Fibroblast of lung (primary cell): ENCODE measurements at regions not wholly inside any gene's neighbourhood (a gene's known extent, or its start where the extent isn't known, plus 50 kb on each side); places are given as distances from the start of the nearest gene placed in this dataset.

Experiments used
- DNase-seq, 2 donors: peaks; one replicate each; pipeline versions ENCODE4 v3.0.0 to v3.0.0-alpha.2; 2010; ENCODE audit warnings: low read depth in 2 of 2
- H2AFZ ChIP-seq: 2 replicates; pipeline ENCODE4 v1.5.1; 2012; ENCODE audit warnings: low read length, control low read depth, inconsistent platforms
- H3K27ac ChIP-seq: 2 replicates; pipeline ENCODE4 v1.5.1; 2011; ENCODE audit warnings: low read length, control low read depth; ENCODE audit not compliant: insufficient read depth
- H3K27me3 ChIP-seq: 2 replicates; pipeline ENCODE4 v1.5.1; 2011; ENCODE audit warnings: mild to moderate bottlenecking, low read length; ENCODE audit not compliant: control insufficient read depth, insufficient read depth
- H3K36me3 ChIP-seq: 2 replicates; pipeline ENCODE4 v1.5.1; 2011; ENCODE audit warnings: low read length; ENCODE audit not compliant: control insufficient read depth, insufficient read depth
- H3K4me1 ChIP-seq: 2 replicates; pipeline ENCODE4 v1.5.1; 2011; ENCODE audit warnings: low read length; ENCODE audit not compliant: control insufficient read depth, insufficient read depth; ENCODE audit errors: extremely low read depth
- H3K4me2 ChIP-seq: 2 replicates; pipeline ENCODE4 v1.5.1; 2011; ENCODE audit warnings: low read length, control low read depth; ENCODE audit not compliant: insufficient read depth; ENCODE audit errors: extremely low read depth
- H3K4me3 ChIP-seq, 4 experiments: fragments of 200-600 bp in 1 of 4; sonication (generic) in 1 of 4; replicated peaks in 1 of 4; 2 replicates each; pipeline ENCODE4 v1.5.1; 2011 to 2016; ENCODE audit warnings: low read length in 4 of 4, low read depth in 3 of 4, mild to moderate bottlenecking in 3 of 4, control low read depth in 2 of 4, inconsistent platforms in 1 of 4, mixed read lengths in 1 of 4; ENCODE audit not compliant: insufficient read depth in 1 of 4; ENCODE audit errors: control extremely low read depth in 1 of 4
- H3K79me2 ChIP-seq: 2 replicates; pipeline ENCODE4 v1.5.1; 2012; ENCODE audit warnings: mild to moderate bottlenecking, low read length, inconsistent platforms; ENCODE audit not compliant: control insufficient read depth, insufficient read depth
- H3K9ac ChIP-seq: 2 replicates; pipeline ENCODE4 v1.5.1; 2011; ENCODE audit warnings: mild to moderate bottlenecking, low read length, control low read depth; ENCODE audit not compliant: insufficient read depth
- H3K9me3 ChIP-seq: 2 replicates; pipeline ENCODE4 v1.5.1; 2012; ENCODE audit warnings: low read depth, low read length; ENCODE audit not compliant: control insufficient read depth, insufficient read depth
- H4K20me1 ChIP-seq: 2 replicates; pipeline ENCODE4 v1.5.1; 2011; ENCODE audit warnings: low read length; ENCODE audit not compliant: control insufficient read depth, insufficient read depth; ENCODE audit errors: extremely low read depth
- CTCF ChIP-seq, 2 donors: IDR thresholded peaks in 1 of 2; conservative IDR thresholded peaks in 1 of 2; 1 replicate in 1 of 2; 2 replicates in 1 of 2; pipeline ENCODE4 v1.5.1; 2011 to 2012; ENCODE audit warnings: low read length in 2 of 2, control low read depth in 1 of 2, inconsistent platforms in 1 of 2, low read depth in 1 of 2, mild to moderate bottlenecking in 1 of 2
- EZH2 ChIP-seq: IDR thresholded peaks from 2 replicates; pipeline ENCODE4 v1.5.1; 2012; ENCODE audit warnings: low read length, control low read depth, mild to moderate bottlenecking; ENCODE audit errors: missing control alignments

GRCh38 chr4:25535278-25535677 lies 120.4 kb upstream of the SLC34A2 start:
- Histone ChIP-seq H3K9ac (no peak overlapping the region), H3K27me3 (no peaks in the 10 kb centered on the region), H3K9me3 (no peaks in the 10 kb centered on the region), H3K4me2 (no peak overlapping the region), H4K20me1 (no peaks in the 10 kb centered on the region), H3K27ac (no peak overlapping the region), H3K4me3 (no peak overlapping the region), H2AFZ (no peak overlapping the region), H3K4me1 (no peaks in the 10 kb centered on the region), H3K79me2 (no peaks in the 10 kb centered on the region), H3K36me3 (no peaks in the 10 kb centered on the region)
- DNase-seq = peak in 1 of 2 donors; percentile 18
- TF ChIP-seq CTCF (conservative IDR thresholded peaks at IDR 0.05 in 1 of 2, IDR thresholded peaks at IDR 0.05 in 1 of 2; ENCODE audit: low read depth in 1 of 2, low read length in 2 of 2) = no peak
- no peak for TF ChIP-seq EZH2

- H3K4me2 ChIP-seq = no peak overlapping the region
- H4K20me1 ChIP-seq = no peaks in the 10 kb centered on the region
- TF ChIP-seq EZH2 = no peak
- no peak for TF ChIP-seq CTCF (conservative IDR thresholded peaks at IDR 0.05 in 1 of 2, IDR thresholded peaks at IDR 0.05 in 1 of 2; ENCODE audit: low read depth in 1 of 2, low read length in 2 of 2)
- no peaks in the 10 kb centered on the region for H3K36me3 ChIP-seq
- H3K4me3 ChIP-seq = no peak overlapping the region
- no peak overlapping the region for H2AFZ ChIP-seq
- H3K27ac ChIP-seq = no peak overlapping the region
- H3K9ac ChIP-seq = no peak overlapping the region
- no peaks in the 10 kb centered on the region for H3K79me2 ChIP-seq
- DNase-seq = no peak
- H3K9me3 ChIP-seq = no peaks in the 10 kb centered on the region
- H3K4me1 ChIP-seq = no peaks in the 10 kb centered on the region
- no peaks in the 10 kb centered on the region for H3K27me3 ChIP-seq
Observed at GRCh38 chr4:25535701-25536473, 119.8 kb upstream of the SLC34A2 start.

DNA sequence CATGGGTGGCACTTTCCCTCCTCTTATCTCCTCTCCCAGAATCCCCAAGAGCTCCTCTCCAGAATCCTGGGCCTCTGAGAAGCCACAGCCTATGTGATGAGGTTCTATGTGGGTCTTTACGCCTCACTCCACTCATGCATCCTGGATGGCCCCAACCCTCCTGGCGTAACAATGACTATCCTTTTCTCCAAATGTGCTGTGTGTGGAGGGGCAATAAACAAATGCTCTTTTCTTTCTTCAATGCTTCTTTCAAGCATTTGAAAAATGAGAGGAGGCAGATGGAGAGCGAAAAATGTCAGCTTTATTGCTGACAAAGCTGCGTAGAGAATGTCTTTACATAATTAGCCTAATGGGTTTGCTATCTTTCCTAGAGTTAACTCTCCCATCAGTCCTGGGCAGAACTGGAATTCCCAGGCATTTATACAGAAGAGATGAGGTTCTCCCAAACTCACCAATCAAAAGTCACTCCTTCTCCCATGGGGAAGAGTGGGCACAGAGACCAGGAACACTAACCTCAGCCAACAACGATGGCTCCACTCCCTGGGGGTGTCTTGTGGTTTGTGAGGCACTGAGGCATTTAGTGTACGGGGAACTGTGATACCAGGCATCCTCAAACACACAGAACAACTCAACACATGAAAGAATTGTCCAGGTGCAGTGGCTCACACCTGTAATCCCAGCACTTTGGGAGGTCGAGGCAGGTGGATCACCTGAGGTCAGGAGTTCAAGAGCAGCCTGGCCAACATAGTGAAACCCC lies 118.9 kb upstream of the SLC34A2 start:
- Histone ChIP-seq H3K36me3 (no peaks in the 10 kb centered on the region), H3K9ac (no peak overlapping the region), H3K9me3 (no peaks in the 10 kb centered on the region), H3K4me2 (no peak overlapping the region), H3K27ac (no peak overlapping the region), H2AFZ (no peak overlapping the region), H3K4me1 (no peaks in the 10 kb centered on the region), H4K20me1 (no peaks in the 10 kb centered on the region), H3K4me3 (no peak overlapping the region), H3K27me3 (no peaks in the 10 kb centered on the region), H3K79me2 (no peaks in the 10 kb centered on the region)
- no peak for DNase-seq
- TF ChIP-seq CTCF (conservative IDR thresholded peaks at IDR 0.05 in 1 of 2, IDR thresholded peaks at IDR 0.05 in 1 of 2; ENCODE audit: low read depth in 1 of 2, low read length in 2 of 2) (no peak), EZH2 (no peak)
